Kidney (tissue), 13 donors: ENCODE measurements at regions not wholly inside any gene's neighbourhood (a gene's known extent, or its start where the extent isn't known, plus 50 kb on each side); places are given as distances from the start of the nearest gene placed in this dataset.

Source experiments
- DNase-seq, 5 donors: peaks; one replicate each; pipeline ENCODE4 v3.0.0-alpha.2; 2013 to 2020
- FAIRE-seq: peaks from 2 replicates; lab custom pipeline; 2012; peaks lifted over from hg19 to GRCh38; lab: Jason Lieb, UNC
- H3K27ac ChIP-seq, 2 donors: one replicate each; pipeline ENCODE4 v1.7.0; 2013; ENCODE audit warnings: low read depth in 2 of 2, low read length in 2 of 2, inconsistent platforms in 1 of 2
- H3K27me3 ChIP-seq: one replicate; pipeline ENCODE4 v1.7.1; 2013; ENCODE audit warnings: low read length, inconsistent platforms; ENCODE audit not compliant: control insufficient read depth, insufficient read depth
- H3K36me3 ChIP-seq, 3 donors: one replicate each; pipeline versions ENCODE4 v1.7.0 to v1.7.1; 2013; ENCODE audit warnings: low read length in 3 of 3, control low read depth in 1 of 3, inconsistent platforms in 1 of 3; ENCODE audit not compliant: insufficient read depth in 3 of 3, control insufficient read depth in 2 of 3
- H3K4me1 ChIP-seq, 3 donors: one replicate each; pipeline versions ENCODE4 v1.7.0 to v1.7.1; 2013; ENCODE audit warnings: low read length in 3 of 3, inconsistent platforms in 1 of 3, low read depth in 1 of 3; ENCODE audit not compliant: control insufficient read depth in 2 of 3, insufficient read depth in 2 of 3
- H3K4me3 ChIP-seq, 3 donors: one replicate each; pipeline versions ENCODE4 v1.7.0 to v1.8.1; 2013; ENCODE audit warnings: low read length in 3 of 3, control low read depth in 1 of 3, inconsistent platforms in 1 of 3
- H3K9ac ChIP-seq, 3 donors: one replicate each; pipeline versions ENCODE4 v1.7.0 to v1.7.1; 2013; ENCODE audit warnings: low read length in 3 of 3, control low read depth in 1 of 3, inconsistent platforms in 1 of 3
- H3K9me3 ChIP-seq, 3 donors: one replicate each; pipeline versions ENCODE4 v1.7.0 to v1.7.1; 2013; ENCODE audit warnings: low read length in 3 of 3, control low read depth in 1 of 3, inconsistent platforms in 1 of 3; ENCODE audit not compliant: control insufficient read depth in 2 of 3, insufficient read depth in 1 of 3
- CTCF ChIP-seq: IDR thresholded peaks from 3 replicates; pipeline ENCODE4 v1.5.1; 2012; ENCODE audit warnings: mild to moderate bottlenecking, moderate library complexity, borderline replicate concordance; ENCODE audit not compliant: insufficient read depth; ENCODE audit errors: extremely low read depth
- intact Hi-C: fragments of 100-400 bp; cut with DNase I; formaldehyde crosslinking; loops from one replicate; pipeline ENCODE4 v1.11.1; 2022
- donor health status: control.
- donor health status: control.
- donor health status: control.
- donor health status: control.
- donor health status: control.
- donor health status: DM: yes; HTN: yes; CAD: no.
- donor health status: Normal renal cell carcinoma (clear cell type).

- no peak for TF ChIP-seq CTCF
- DNase-seq (peak in 1 of 5 donors; percentile 16), FAIRE-seq (no peak)
- Histone ChIP-seq H3K36me3 (no peaks in the 10 kb centered on the region), H3K9ac (no peak overlapping the region), H3K4me3 (no peak overlapping the region), H3K4me1 (no peaks in the 10 kb centered on the region), H3K9me3 (no peaks in the 10 kb centered on the region), H3K27me3 (no peaks in the 10 kb centered on the region), H3K27ac (no peak overlapping the region)
- intact Hi-C loops, result no loop called here
Measured at GRCh38 chr3:106013971-106014370, 145.2 kb upstream of the CBLB start.

GRCh38 chr3:106014518-106014917, 145.7 kb upstream of the CBLB start:
- Histone ChIP-seq H3K9ac (no peak overlapping the region), H3K36me3 (no peaks in the 10 kb centered on the region), H3K4me1 (no peaks in the 10 kb centered on the region), H3K4me3 (no peak overlapping the region), H3K9me3 (no peaks in the 10 kb centered on the region), H3K27ac (no peak overlapping the region), H3K27me3 (no peaks in the 10 kb centered on the region)
- DNase-seq, result no peak
- intact Hi-C loops, result no loop called here
- no peak for TF ChIP-seq CTCF
- no peak for FAIRE-seq

GRCh38 chr3:106014971-106015370, 146.2 kb upstream of the CBLB start:
- Histone ChIP-seq H3K9ac (no peak overlapping the region), H3K4me1 (no peaks in the 10 kb centered on the region), H3K36me3 (no peaks in the 10 kb centered on the region), H3K27ac (no peak overlapping the region), H3K4me3 (no peak overlapping the region), H3K27me3 (no peaks in the 10 kb centered on the region), H3K9me3 (no peaks in the 10 kb centered on the region)
- DNase-seq (no peak), FAIRE-seq (no peak)
- TF ChIP-seq CTCF, result no peak
- intact Hi-C loops, result no loop called here

GRCh38 chr3:106018102-106018501, 149.3 kb upstream of the CBLB start:
- intact Hi-C loops, result no loop called here
- no peak for TF ChIP-seq CTCF

More at GRCh38 chr3:106018102-106018501, 149.3 kb upstream of the CBLB start:
- no peak overlapping the region for H3K9ac ChIP-seq
- no peaks in the 10 kb centered on the region for H3K9me3 ChIP-seq
- no peaks in the 10 kb centered on the region for H3K36me3 ChIP-seq
- H3K4me3 ChIP-seq, result no peak overlapping the region
- FAIRE-seq, result no peak
- no peaks in the 10 kb centered on the region for H3K4me1 ChIP-seq
- H3K27me3 ChIP-seq, result no peaks in the 10 kb centered on the region
- DNase-seq, result no peak
- no peak overlapping the region for H3K27ac ChIP-seq
